ENCODE measurements at regions not wholly inside any gene's neighbourhood (a gene's known extent, or its start where the extent isn't known, plus 50 kb on each side); places are given as distances from the start of the nearest gene placed in this dataset.
"Not testable (repeated sequence)": the region's sequence is repeated elsewhere in the genome, so short reads cannot be mapped to it uniquely, and the experiment has no call there.

- no peaks in the 10 kb centered on the region for H3K36me3 ChIP-seq (ENCODE audit: control insufficient read depth, insufficient read depth, low read length)
- TF ChIP-seq CTCF (IDR thresholded peaks at IDR 0.05; ENCODE audit: insufficient read depth, low read length, severe bottlenecking), result no peak
- no peak overlapping the region for H3K4me3 ChIP-seq (ENCODE audit: low read depth, low read length)
- H3K27me3 ChIP-seq (ENCODE audit: control insufficient read depth, insufficient read depth, low read length), result no peaks in the 10 kb centered on the region
- DNase-seq (ENCODE audit: low read depth) (no peak), FAIRE-seq (no peak)
These were observed 159.6 kb downstream of the RND3 start for GRCh38 chr2:150327564-150328489.

- FAIRE-seq (no peak), DNase-seq (ENCODE audit: low read depth) (no peak)
- no peak overlapping the region for H3K4me3 ChIP-seq (ENCODE audit: low read depth, low read length)
- H3K36me3 ChIP-seq (ENCODE audit: control insufficient read depth, insufficient read depth, low read length), result no peaks in the 10 kb centered on the region
- no peak for TF ChIP-seq CTCF (IDR thresholded peaks at IDR 0.05; ENCODE audit: insufficient read depth, low read length, severe bottlenecking)
- no peaks in the 10 kb centered on the region for H3K27me3 ChIP-seq (ENCODE audit: control insufficient read depth, insufficient read depth, low read length)
These were observed 161.7 kb downstream of the RND3 start for GRCh38 chr2:150325656-150326314.

GRCh38 chr2:150323071-150323470, 164.4 kb downstream of the RND3 start:
- FAIRE-seq; H3K4me3 ChIP-seq (ENCODE audit: low read depth, low read length); DNase-seq (ENCODE audit: low read depth); H3K27me3 ChIP-seq (ENCODE audit: control insufficient read depth, insufficient read depth, low read length); H3K36me3 ChIP-seq (ENCODE audit: control insufficient read depth, insufficient read depth, low read length): not testable (repeated sequence)

- DNase-seq (ENCODE audit: low read depth) (no peak), FAIRE-seq (no peak)
- no peaks in the 10 kb centered on the region for H3K27me3 ChIP-seq (ENCODE audit: control insufficient read depth, insufficient read depth, low read length)
- TF ChIP-seq CTCF (IDR thresholded peaks at IDR 0.05; ENCODE audit: insufficient read depth, low read length, severe bottlenecking), result no peak
- H3K36me3 ChIP-seq (ENCODE audit: control insufficient read depth, insufficient read depth, low read length), result no peaks in the 10 kb centered on the region
- H3K4me3 ChIP-seq (ENCODE audit: low read depth, low read length), result no peak overlapping the region
These were observed 166.9 kb downstream of the RND3 start for GRCh38 chr2:150320608-150321007.

GRCh38 chr2:150319658-150320555, 167.6 kb downstream of the RND3 start:
- Histone ChIP-seq H3K27me3 (ENCODE audit: control insufficient read depth, insufficient read depth, low read length) (no peaks in the 10 kb centered on the region), H3K4me3 (ENCODE audit: low read depth, low read length) (no peak overlapping the region), H3K36me3 (ENCODE audit: control insufficient read depth, insufficient read depth, low read length) (no peaks in the 10 kb centered on the region)
- no peak for FAIRE-seq
- TF ChIP-seq CTCF (IDR thresholded peaks at IDR 0.05; ENCODE audit: insufficient read depth, low read length, severe bottlenecking), result no peak
- DNase-seq (ENCODE audit: low read depth), result no peak

GRCh38 chr2:150319085-150319484, 168.4 kb downstream of the RND3 start:
- Histone ChIP-seq H3K27me3 (ENCODE audit: control insufficient read depth, insufficient read depth, low read length) (no peaks in the 10 kb centered on the region), H3K4me3 (ENCODE audit: low read depth, low read length) (no peak overlapping the region), H3K36me3 (ENCODE audit: control insufficient read depth, insufficient read depth, low read length) (no peaks in the 10 kb centered on the region)
- DNase-seq (ENCODE audit: low read depth) (no peak), FAIRE-seq (no peak)
- no peak for TF ChIP-seq CTCF (IDR thresholded peaks at IDR 0.05; ENCODE audit: insufficient read depth, low read length, severe bottlenecking)

All from bronchial epithelial cell (primary cell).